Left colon (tissue), 2 donors: ENCODE measurements at regions not wholly inside any gene's neighbourhood (a gene's known extent, or its start where the extent isn't known, plus 50 kb on each side); places are given as distances from the start of the nearest gene placed in this dataset.

Source experiments
- ATAC-seq: fragments of 200-7000 bp; cut with Tn5 transposase; one replicate; pipeline ENCODE4 v1.9.1; 2020; ENCODE audit warnings: mild to moderate bottlenecking, moderate library complexity
- DNase-seq, 2 donors: peaks; one replicate each; pipeline ENCODE4 v3.0.0-alpha.2; 2020
- intact Hi-C, 2 donors: fragments of 100-400 bp; cut with DNase I in 1 of 2; cut with micrococcal nuclease in 1 of 2; formaldehyde crosslinking; loops; one replicate each; pipeline versions ENCODE4 v1.11.2 to v1.14.0; 2022; cut with DNase I, micrococcal nuclease
- donor health status: DM: no; HTN: no; CAD: no.
- donor health status: DM: yes; HTN: yes; CAD: no.

DNA sequence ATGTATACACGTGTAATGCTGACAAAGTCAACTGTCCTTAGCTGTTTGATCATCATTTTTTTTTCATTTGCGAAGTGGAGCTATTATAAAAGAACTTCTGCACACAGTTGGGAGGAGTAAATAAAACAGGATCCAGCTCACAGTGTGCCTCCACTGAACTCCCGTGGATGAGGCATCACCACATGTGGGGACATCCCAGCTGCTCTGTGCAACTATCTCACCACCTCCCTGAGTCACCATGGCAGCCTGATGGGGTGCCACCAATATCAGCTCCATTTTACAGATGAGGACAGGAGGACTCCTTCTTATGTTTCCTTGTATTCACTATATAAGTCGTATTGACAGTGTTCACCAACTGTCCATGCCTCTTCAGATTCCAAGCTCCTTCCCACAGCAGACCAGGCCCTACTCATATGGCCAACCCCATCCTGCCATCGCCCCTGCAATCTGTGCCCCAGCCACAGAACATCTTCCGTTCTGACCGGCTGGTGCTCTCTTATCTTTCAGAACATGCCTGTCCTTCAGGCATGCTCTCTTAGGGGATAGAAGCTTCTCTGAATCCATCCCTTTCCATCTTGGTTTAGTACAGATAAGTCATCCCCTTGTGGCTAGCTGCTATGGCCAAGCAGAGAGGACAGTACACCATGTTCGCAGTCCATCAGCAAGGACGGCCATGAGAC is 288.1 kb downstream of the RNF144A start:
- intact Hi-C loops, result loop anchor here in 1 of 2 donors (10.0 kb wide), 1 partner anchor 170 kb away; no protein-coding TSS in a partner anchor
- no peak for DNase-seq
- ATAC-seq, result no peak

DNA sequence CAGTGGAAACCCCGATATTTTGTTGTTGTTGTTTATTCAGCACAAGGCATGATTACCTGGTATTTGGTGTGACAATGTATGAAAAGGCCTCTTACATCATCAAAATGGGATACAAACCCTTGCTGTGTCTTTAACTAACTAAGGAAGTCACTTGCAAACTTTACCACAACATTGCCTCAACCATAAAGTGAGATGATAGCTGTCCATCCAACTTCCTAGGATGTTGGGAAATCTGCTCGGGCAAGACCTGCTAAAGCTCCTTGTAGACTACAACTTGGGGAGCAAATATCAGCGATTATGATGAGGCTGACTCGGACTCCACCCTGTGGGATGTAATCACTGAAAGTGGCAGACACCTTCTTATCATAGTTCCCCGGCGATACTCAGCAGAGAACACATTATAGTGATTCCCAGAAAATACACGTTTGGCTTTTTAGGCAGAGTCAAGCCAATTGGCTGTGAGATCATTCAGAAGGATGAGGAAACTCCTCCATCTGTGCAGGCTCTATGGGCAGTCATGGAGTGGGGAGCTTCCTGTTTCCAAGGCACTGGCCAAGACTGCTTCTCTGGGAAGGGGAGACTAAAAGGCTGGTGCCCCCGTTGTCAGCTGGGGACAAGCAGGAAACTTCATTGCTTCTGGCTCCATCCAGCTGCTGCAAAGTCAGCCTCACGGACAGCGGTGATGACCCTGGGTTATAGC is 289.0 kb downstream of the RNF144A start:
- ATAC-seq (no peak), DNase-seq (no peak)
- intact Hi-C loops, result loop anchor here in 1 of 2 donors (10.0 kb wide), 1 partner anchor 169 kb away; no protein-coding TSS in a partner anchor

DNA sequence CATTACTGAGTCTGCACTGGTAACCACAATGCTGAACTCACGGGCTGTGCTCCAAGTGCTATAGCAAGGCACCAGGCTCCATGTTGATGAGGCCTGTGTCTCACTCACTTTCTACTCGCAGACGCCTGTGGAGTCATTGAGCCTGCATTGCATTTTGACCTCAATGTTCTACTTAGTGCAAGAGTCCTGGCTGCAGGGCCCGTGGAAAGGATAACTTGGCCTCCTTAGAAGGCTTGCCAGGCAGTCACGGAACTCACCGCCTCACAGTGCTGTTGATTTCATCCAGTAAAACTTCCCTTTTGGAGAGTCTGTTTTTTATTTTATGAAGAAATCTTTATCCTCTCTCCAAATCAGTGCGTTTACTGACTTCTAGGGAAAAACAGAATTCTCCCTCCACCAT is 290.4 kb downstream of the RNF144A start:
- DNase-seq (no peak), ATAC-seq (no peak)
- intact Hi-C loops, result loop anchor here in 1 of 2 donors (10.0 kb wide), 1 partner anchor 167 kb away; no protein-coding TSS in a partner anchor

DNA sequence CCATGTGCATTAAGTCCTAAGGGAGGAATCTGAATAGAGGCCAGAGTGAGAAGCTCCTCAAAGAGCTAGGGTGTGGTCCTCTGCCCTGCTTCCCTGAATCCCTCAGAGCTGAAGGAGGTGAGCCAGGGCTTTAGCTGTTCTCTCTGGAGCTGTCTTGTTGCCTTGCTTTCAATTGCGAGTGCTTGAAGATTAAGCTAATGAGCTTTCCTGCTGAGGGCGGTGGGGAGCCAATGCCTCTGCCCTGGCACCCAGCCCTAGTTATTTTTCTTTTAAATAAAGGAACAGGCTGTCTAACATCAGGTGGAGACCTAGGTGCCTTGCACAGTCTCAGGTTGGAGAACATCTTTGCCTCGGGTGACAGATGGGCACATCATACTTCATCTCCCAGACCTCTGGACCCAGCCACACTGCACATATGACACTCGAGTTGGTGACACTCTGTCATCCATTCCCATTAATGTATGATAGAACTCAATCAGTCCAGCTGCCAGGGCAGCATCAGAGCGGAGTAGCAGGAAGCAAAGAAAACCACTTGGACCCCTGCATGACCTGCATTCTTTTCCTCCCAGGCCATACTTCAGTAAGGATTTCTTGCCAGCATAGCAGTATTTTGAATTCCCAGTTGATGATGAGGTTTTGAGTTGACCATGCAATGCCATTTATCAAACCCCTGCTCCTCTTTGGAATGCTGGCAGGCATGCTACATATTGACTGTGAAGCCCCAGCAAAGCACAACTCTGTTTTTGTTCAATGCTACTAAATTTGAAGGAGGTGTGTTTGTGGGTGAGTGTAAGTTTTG is 292.7 kb downstream of the RNF144A start:
- ATAC-seq, result no peak
- intact Hi-C loops, result loop anchor here in 1 of 2 donors (10.0 kb wide), 1 partner anchor 165 kb away; no protein-coding TSS in a partner anchor
- no peak for DNase-seq

DNA sequence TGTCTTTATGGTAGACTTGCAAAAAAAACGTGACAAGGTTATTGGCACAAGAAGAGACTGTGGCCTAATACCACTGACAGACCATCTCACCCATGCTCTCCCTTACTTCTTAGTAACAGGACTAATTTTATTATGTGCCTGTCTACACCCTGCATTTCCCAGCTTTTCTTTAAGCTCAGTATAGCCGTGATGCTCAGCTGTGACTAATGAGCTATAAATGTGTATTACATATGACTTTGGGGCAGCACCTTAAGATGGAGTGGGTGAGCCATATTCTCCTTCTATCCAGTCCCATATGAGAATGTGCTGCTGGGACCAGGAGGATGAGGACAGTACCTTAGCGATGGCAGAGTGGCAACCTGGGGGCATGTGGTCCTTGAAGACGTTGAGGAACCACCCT is 293.5 kb downstream of the RNF144A start:
- ATAC-seq (no peak), DNase-seq (no peak)
- intact Hi-C loops, result no loop called here

DNA sequence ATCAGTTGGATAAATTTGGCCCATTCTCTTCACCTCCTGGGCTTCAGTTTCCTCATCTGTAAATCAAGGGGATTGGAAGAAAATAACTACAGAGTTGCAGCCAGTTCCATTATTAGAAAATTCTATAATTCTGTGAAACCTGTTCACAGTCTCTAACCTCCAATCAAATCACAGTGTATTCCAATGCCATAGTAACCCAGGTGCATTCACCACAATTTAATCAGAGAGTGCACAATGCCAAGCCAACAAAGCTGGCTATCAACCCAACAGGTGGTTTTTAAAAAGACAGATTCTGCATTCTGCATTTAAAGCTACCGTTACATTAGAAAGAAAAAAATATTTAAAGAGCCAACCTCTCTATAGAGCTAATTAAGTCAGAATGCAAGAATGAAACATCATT is 308.6 kb downstream of the RNF144A start:
- intact Hi-C loops, result no loop called here
- DNase-seq (no peak), ATAC-seq (no peak)

DNA sequence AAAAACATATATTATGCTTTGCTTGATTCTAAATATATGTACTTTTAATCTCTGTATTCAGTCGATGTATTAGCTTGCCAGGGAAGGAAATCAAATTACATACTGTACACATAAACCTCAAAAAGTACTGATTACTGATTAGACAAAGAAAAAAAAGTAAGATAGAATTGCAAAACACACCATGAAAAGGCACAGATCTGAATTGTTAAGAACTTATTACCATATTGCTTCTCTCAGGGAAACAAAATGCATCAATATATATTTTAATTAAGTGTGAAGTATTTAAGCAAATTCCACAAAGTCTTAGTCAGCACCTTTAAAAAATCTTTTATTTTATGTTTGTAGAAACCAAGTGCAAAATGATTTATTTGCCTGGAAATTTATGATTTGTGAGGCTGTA is 309.3 kb downstream of the RNF144A start:
- intact Hi-C loops, result no loop called here
- ATAC-seq (no peak), DNase-seq (no peak)

DNA sequence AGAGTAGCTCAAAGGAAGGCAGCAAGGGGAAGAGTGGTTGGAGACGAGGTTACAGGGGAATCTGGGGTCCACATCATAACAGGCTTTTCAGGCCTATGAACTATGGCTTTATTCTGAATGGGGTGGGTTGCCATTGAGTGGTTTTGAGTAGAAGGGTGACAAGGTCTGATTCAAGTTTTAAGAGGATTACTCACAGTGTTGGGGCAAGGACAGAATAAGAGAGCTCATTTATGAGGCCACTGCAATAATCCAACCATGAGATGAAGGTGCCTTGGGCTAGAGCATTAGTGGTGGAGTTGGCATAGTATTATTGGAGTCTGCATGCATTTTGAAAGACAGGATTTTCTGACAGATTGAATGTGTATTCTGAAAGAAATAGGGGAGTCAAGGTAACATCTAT is 315.9 kb downstream of the RNF144A start:
- no peak for DNase-seq
- intact Hi-C loops, result no loop called here
- ATAC-seq, result no peak

DNA sequence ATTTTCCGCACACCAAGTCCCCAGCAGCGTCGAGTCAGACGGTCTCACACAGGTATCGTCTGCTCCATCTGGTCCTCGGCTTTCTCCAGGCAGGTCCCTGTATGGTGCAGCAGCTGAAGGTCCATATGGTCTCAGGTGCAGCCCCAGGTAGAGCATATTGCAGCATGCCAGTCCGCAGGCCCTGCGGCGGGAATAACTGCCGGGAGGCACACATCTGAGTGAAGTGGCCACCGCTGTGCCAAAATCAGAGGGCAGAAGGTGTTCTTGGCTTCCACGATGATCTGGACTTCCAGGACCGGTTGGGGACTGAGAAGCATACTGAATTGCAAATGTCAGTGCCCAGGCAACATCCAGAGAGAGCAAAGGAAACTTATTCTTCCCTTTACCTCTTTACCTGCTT is 320.3 kb downstream of the RNF144A start:
- no peak for DNase-seq
- no peak for ATAC-seq
- intact Hi-C loops, result no loop called here

DNA sequence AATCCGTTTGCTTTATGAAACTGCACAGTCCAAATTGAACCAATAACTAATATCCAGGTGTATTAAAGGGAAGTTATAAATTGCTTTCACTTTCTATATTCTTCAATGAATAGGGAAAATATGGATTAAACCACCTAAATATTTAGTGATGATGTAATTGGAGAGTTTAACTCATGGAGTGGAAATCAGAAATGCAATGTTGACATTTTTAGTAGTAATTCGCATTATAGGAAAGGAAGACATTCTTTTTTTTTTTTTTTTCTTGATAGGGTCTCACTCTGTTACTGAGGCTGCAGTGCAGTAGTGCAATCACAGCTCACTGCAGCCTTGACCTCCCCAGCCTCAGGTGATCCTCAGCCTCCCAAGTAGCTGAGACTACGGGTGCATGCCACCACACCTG is 321.9 kb downstream of the RNF144A start:
- DNase-seq (no peak), ATAC-seq (no peak)
- intact Hi-C loops, result no loop called here

DNA sequence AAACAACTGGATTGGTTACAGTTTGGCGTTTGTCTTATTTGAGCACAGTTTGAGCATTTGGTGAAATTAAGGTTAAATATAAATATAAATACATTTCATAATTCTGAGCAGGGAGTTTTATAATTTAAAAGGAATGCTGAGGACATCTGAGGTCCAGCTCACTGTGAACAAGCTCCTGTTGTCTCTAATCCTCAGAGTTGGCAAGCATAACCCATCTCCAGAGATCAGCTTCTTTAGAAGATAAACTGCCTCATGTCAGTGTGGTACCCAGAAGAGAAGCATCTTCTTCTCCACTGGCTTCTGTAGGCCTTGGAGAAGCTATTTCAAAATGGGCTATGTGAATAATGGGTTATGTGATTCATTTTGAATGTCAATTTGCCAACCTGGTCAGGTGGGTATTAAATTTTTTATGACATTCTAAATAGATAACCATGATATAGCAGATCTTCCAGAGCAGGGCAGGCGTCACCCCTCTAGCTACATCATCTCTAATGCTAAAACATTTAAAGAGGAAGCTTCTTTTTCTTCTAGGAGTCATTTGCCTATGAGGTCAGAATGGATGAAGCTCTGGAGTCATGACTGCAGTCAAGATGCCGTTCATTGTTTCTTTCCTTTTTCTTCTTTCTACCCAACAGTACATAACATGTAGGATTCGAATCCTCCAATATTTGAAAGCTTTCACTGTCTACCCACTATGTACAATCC is 324.0 kb downstream of the RNF144A start:
- intact Hi-C loops, result no loop called here
- ATAC-seq, result no peak

DNA sequence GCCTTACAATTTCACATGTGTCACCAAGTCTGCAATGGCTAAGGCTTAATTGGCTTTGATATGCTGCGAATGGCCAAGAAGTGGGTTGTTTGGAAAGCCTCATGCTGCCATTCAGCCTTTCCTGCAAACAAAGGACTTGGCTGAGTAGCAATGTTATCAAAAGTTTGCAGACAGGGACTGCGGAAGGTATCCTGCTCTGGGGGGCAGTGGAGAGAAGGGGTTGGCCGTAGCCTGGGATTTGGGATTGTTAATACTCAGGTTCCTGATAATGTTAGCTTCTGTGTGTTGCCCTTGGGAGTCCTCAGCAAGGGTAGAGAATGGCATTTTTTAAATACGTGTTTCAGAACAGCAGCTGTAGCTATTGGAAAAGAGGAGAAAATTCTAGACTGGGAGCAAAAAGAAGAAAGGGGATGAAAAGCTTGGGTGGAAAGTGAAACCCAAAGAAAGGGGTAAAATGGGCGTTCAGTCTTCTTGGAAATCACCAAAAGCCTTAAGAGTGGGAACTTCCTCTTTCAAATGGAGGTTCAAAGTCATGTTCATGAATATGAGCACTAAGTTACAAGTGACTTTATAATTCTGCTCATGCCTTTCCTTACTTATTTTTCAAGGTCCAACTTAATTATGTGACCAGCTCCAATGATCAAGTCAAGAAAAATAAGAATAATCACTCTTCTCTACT is 325.1 kb downstream of the RNF144A start:
- ATAC-seq (no peak), DNase-seq (no peak)
- intact Hi-C loops, result no loop called here

More for the DNA sequence above, 324.0 kb downstream of the RNF144A start:
- DNase-seq, result no peak

DNA sequence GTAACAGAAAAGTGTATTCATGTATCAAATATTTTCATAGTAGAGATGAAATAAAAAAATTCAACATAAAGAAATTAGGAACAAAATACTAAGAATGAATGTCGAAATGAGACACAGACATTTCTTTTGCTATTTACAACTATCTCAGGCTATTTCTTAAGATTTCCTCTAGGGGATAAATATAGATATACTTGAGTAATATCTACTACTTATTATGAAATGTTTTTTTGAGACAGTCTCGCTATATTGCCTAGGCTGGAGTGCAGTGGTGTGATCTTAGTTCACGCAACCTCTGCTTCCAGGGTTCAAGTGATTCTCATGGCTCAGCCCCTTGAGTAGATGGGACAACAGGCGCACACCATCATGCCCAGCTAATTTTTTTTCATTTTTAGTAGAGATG is 326.1 kb downstream of the RNF144A start:
- intact Hi-C loops, result no loop called here
- ATAC-seq, result no peak
- no peak for DNase-seq

DNA sequence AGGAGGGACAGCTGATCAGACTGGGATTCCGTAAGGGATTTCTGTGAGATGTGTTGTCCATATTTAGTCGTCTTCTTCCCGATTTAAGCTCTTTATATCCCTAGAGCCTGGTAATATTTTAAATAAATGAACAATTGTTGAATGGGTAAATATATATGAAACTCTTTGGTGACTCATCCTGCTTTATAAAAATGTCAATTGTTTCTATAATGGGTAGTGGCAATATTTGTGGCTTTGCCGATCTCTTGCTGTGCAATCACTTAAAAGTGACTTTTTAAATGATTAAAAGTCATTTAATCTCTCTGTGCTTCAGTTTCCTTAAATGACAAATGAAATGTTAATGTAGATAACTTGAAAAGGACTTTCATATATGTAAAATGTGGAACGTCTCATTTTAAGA is 339.2 kb downstream of the RNF144A start:
- intact Hi-C loops, result no loop called here
- no peak for DNase-seq
- ATAC-seq, result no peak

DNA sequence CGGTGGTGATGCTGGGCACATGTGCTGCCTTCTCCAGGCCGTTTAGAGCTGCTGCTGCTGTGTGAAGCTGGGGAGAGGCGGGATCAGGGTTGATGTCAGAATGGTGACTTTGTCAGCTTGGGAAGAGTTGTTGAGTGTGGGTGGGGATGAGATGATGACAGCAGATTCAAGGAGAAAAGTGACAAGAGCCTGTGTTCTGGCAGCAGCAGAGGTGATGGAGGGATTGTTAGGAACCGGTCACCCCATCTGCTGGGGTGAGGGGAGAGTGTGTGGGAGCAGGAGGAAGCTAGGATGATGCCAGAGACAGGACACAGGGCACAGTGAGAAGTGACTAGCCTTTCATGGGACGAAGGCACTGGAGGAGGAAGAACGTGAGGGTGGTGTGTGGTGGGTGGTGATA is 345.5 kb downstream of the RNF144A start:
- ATAC-seq (no peak), DNase-seq (no peak)
- intact Hi-C loops, result no loop called here

DNA sequence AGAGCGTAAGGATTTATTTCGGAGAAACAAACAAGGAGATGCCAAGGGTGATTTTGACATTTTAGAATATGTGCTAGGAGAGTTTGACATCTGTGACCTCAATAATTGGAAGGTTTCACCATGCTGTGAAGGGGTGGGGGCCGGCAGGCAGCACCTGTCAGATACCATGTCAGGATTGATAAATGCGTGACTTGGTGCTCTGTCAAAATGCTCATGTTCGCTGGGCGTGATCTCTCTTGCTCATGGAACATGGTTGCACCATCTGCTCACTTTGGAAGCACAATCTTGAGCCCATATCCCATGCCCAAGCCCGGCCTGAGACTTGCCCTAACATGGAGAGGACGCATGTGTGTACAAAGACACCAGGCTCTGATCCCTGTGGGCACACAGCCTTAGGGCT is 347.6 kb downstream of the RNF144A start:
- ATAC-seq (no peak), DNase-seq (no peak)
- intact Hi-C loops, result no loop called here

DNA sequence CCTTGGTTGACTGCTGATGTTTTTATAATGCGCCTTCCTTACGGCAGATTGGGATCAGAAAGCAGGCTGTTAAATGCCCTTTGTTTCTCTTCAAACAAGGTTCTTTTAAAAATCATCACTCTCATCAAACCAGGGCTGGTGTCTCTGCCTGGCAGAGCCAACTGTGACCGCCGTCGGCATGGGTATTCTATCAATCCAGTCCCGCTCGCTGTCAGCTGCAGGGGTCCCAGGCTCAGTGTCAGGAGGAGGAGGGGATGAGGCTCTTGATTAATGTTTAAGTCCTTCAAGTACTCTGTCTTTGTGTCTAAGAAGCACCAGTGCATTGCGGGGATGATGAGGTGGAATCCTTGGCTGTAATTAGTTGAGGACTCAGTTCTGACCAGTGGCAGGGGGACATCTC is 348.1 kb downstream of the RNF144A start:
- intact Hi-C loops, result no loop called here

DNA sequence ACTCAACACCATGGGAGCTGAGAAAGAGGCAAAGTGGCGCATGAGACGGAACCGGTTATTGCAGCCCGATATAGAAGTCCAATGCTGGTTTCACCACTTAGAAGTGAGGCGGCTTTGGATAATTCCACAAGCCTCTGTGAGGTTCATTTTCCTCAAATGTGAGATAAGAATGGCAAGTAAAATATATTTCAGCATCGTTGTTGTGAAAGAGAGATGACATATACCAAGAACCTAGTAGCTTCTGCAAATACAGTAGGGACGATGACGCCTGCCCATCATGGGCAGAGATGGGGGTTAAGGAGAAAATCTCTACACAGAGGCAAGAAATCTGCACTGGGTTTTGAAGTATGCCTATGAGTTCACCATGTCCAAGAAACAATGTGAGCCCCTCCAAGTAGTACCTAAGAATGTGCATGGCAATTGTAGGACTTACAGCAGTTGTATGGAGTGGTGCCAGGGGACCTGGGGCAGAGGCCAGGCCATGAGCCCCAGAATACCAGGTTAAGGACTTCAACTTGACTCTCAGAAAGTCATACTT is 352.0 kb downstream of the RNF144A start:
- ATAC-seq (no peak), DNase-seq (no peak)
- intact Hi-C loops, result no loop called here

More for the DNA sequence above, 348.1 kb downstream of the RNF144A start:
- DNase-seq, result no peak
- no peak for ATAC-seq
